ENCODE measurements at regions not wholly inside any gene's neighbourhood (a gene's known extent, or its start where the extent isn't known, plus 50 kb on each side); places are given as distances from the start of the nearest gene placed in this dataset.

- Histone ChIP-seq H3K27me3 (ENCODE audit: control insufficient read depth, insufficient read depth, low read length) (no peaks in the 10 kb centered on the region), H3K4me1 (ENCODE audit: control insufficient read depth, insufficient read depth, low read length) (no peaks in the 10 kb centered on the region; the same call in 1 of the 2 replicates), H3K4me3 (ENCODE audit: low read depth, low read length) (no peak overlapping the region)
These were observed 140.1 kb upstream of the LRFN2 start for GRCh38 chr6:40727271-40727670.

GRCh38 chr6:40726853-40727252, 139.7 kb upstream of the LRFN2 start:
- H3K36me3 ChIP-seq (ENCODE audit: control insufficient read depth, insufficient read depth, low read length): no peaks in the 10 kb centered on the region
- no peak overlapping the region for H3K9ac ChIP-seq (ENCODE audit: low read depth, low read length)
- peaks cover 2% of the 10 kb centered on the region; the same call in 1 of the 2 replicates for H3K4me1 ChIP-seq (ENCODE audit: control insufficient read depth, insufficient read depth, low read length)
- H3K9me3 ChIP-seq (ENCODE audit: control insufficient read depth, insufficient read depth, low read length): no peaks in the 10 kb centered on the region
- no peak overlapping the region for H3K27ac ChIP-seq (ENCODE audit: low read depth, low read length)
- no peaks in the 10 kb centered on the region for H3K27me3 ChIP-seq (ENCODE audit: control insufficient read depth, insufficient read depth, low read length)
- no peak overlapping the region for H3K4me3 ChIP-seq (ENCODE audit: low read depth, low read length)

More at GRCh38 chr6:40727271-40727670, 140.1 kb upstream of the LRFN2 start:
- H3K36me3 ChIP-seq (ENCODE audit: control insufficient read depth, insufficient read depth, low read length): no peaks in the 10 kb centered on the region
- no peak overlapping the region for H3K27ac ChIP-seq (ENCODE audit: low read depth, low read length)
- no peak overlapping the region for H3K9ac ChIP-seq (ENCODE audit: low read depth, low read length)
- no peaks in the 10 kb centered on the region for H3K9me3 ChIP-seq (ENCODE audit: control insufficient read depth, insufficient read depth, low read length)

GRCh38 chr6:40725390-40725789, 138.2 kb upstream of the LRFN2 start:
- peaks cover 7% of the 10 kb centered on the region for H3K4me1 ChIP-seq (ENCODE audit: control insufficient read depth, insufficient read depth, low read length)
- no peak overlapping the region for H3K9ac ChIP-seq (ENCODE audit: low read depth, low read length)
- no peak overlapping the region for H3K4me3 ChIP-seq (ENCODE audit: low read depth, low read length)
- no peaks in the 10 kb centered on the region for H3K36me3 ChIP-seq (ENCODE audit: control insufficient read depth, insufficient read depth, low read length)
- H3K9me3 ChIP-seq (ENCODE audit: control insufficient read depth, insufficient read depth, low read length): no peaks in the 10 kb centered on the region
- no peaks in the 10 kb centered on the region for H3K27me3 ChIP-seq (ENCODE audit: control insufficient read depth, insufficient read depth, low read length)
- no peak overlapping the region for H3K27ac ChIP-seq (ENCODE audit: low read depth, low read length)

- Histone ChIP-seq H3K4me1 (ENCODE audit: control insufficient read depth, insufficient read depth, low read length) (peaks cover 11% of the 10 kb centered on the region), H3K9me3 (ENCODE audit: control insufficient read depth, insufficient read depth, low read length) (no peaks in the 10 kb centered on the region), H3K9ac (ENCODE audit: low read depth, low read length) (no peak overlapping the region), H3K36me3 (ENCODE audit: control insufficient read depth, insufficient read depth, low read length) (no peaks in the 10 kb centered on the region), H3K4me3 (ENCODE audit: low read depth, low read length) (no peak overlapping the region), H3K27me3 (ENCODE audit: control insufficient read depth, insufficient read depth, low read length) (no peaks in the 10 kb centered on the region), H3K27ac (ENCODE audit: low read depth, low read length) (no peak overlapping the region)
These were observed 137.7 kb upstream of the LRFN2 start for GRCh38 chr6:40724886-40725285.

GRCh38 chr6:40723967-40724366, 136.8 kb upstream of the LRFN2 start:
- Histone ChIP-seq H3K27me3 (ENCODE audit: control insufficient read depth, insufficient read depth, low read length) (no peaks in the 10 kb centered on the region), H3K4me1 (ENCODE audit: control insufficient read depth, insufficient read depth, low read length) (peaks cover 18% of the 10 kb centered on the region), H3K9me3 (ENCODE audit: control insufficient read depth, insufficient read depth, low read length) (no peaks in the 10 kb centered on the region), H3K4me3 (ENCODE audit: low read depth, low read length) (no peak overlapping the region), H3K27ac (ENCODE audit: low read depth, low read length) (no peak overlapping the region), H3K9ac (ENCODE audit: low read depth, low read length) (no peak overlapping the region), H3K36me3 (ENCODE audit: control insufficient read depth, insufficient read depth, low read length) (no peaks in the 10 kb centered on the region)

- H3K4me1 ChIP-seq (ENCODE audit: control insufficient read depth, insufficient read depth, low read length): peaks cover 18% of the 10 kb centered on the region
- no peaks in the 10 kb centered on the region for H3K27me3 ChIP-seq (ENCODE audit: control insufficient read depth, insufficient read depth, low read length)
- H3K36me3 ChIP-seq (ENCODE audit: control insufficient read depth, insufficient read depth, low read length): no peaks in the 10 kb centered on the region
- no peak overlapping the region for H3K4me3 ChIP-seq (ENCODE audit: low read depth, low read length)
- H3K9me3 ChIP-seq (ENCODE audit: control insufficient read depth, insufficient read depth, low read length): no peaks in the 10 kb centered on the region
- H3K27ac ChIP-seq (ENCODE audit: low read depth, low read length): no peak overlapping the region
- no peak overlapping the region for H3K9ac ChIP-seq (ENCODE audit: low read depth, low read length)
These were observed 135.5 kb upstream of the LRFN2 start for GRCh38 chr6:40722553-40723258.

- Histone ChIP-seq H3K4me3 (ENCODE audit: low read depth, low read length) (no peak overlapping the region), H3K36me3 (ENCODE audit: control insufficient read depth, insufficient read depth, low read length) (no peaks in the 10 kb centered on the region), H3K9ac (ENCODE audit: low read depth, low read length) (no peak overlapping the region), H3K9me3 (ENCODE audit: control insufficient read depth, insufficient read depth, low read length) (no peaks in the 10 kb centered on the region), H3K27ac (ENCODE audit: low read depth, low read length) (no peak overlapping the region), H3K4me1 (ENCODE audit: control insufficient read depth, insufficient read depth, low read length) (peaks cover 18% of the 10 kb centered on the region), H3K27me3 (ENCODE audit: control insufficient read depth, insufficient read depth, low read length) (no peaks in the 10 kb centered on the region)
These were observed 134.9 kb upstream of the LRFN2 start for GRCh38 chr6:40722091-40722490.

GRCh38 chr6:40721271-40721952, 134.2 kb upstream of the LRFN2 start:
- Histone ChIP-seq H3K27me3 (ENCODE audit: control insufficient read depth, insufficient read depth, low read length) (no peaks in the 10 kb centered on the region), H3K9ac (ENCODE audit: low read depth, low read length) (no peak overlapping the region), H3K4me3 (ENCODE audit: low read depth, low read length) (no peak overlapping the region), H3K9me3 (ENCODE audit: control insufficient read depth, insufficient read depth, low read length) (no peaks in the 10 kb centered on the region), H3K4me1 (ENCODE audit: control insufficient read depth, insufficient read depth, low read length) (peaks cover 18% of the 10 kb centered on the region), H3K36me3 (ENCODE audit: control insufficient read depth, insufficient read depth, low read length) (no peaks in the 10 kb centered on the region), H3K27ac (ENCODE audit: low read depth, low read length) (no peak overlapping the region)

GRCh38 chr6:40720375-40720748, 133.2 kb upstream of the LRFN2 start:
- Histone ChIP-seq H3K9ac (ENCODE audit: low read depth, low read length) (no peak overlapping the region), H3K4me3 (ENCODE audit: low read depth, low read length) (no peak overlapping the region), H3K36me3 (ENCODE audit: control insufficient read depth, insufficient read depth, low read length) (no peaks in the 10 kb centered on the region), H3K9me3 (ENCODE audit: control insufficient read depth, insufficient read depth, low read length) (no peaks in the 10 kb centered on the region), H3K27ac (ENCODE audit: low read depth, low read length) (no peak overlapping the region), H3K4me1 (ENCODE audit: control insufficient read depth, insufficient read depth, low read length) (peaks cover 18% of the 10 kb centered on the region), H3K27me3 (ENCODE audit: control insufficient read depth, insufficient read depth, low read length) (no peaks in the 10 kb centered on the region)

GRCh38 chr6:40719671-40720374, 132.7 kb upstream of the LRFN2 start:
- H3K36me3 ChIP-seq (ENCODE audit: control insufficient read depth, insufficient read depth, low read length): no peaks in the 10 kb centered on the region
- H3K27ac ChIP-seq (ENCODE audit: low read depth, low read length): no peak overlapping the region
- H3K9me3 ChIP-seq (ENCODE audit: control insufficient read depth, insufficient read depth, low read length): no peaks in the 10 kb centered on the region
- no peaks in the 10 kb centered on the region for H3K27me3 ChIP-seq (ENCODE audit: control insufficient read depth, insufficient read depth, low read length)
- H3K4me1 ChIP-seq (ENCODE audit: control insufficient read depth, insufficient read depth, low read length): peaks cover 18% of the 10 kb centered on the region
- H3K4me3 ChIP-seq (ENCODE audit: low read depth, low read length): no peak overlapping the region
- no peak overlapping the region for H3K9ac ChIP-seq (ENCODE audit: low read depth, low read length)

- H3K9me3 ChIP-seq (ENCODE audit: control insufficient read depth, insufficient read depth, low read length): no peaks in the 10 kb centered on the region
- no peak overlapping the region for H3K9ac ChIP-seq (ENCODE audit: low read depth, low read length)
- no peak overlapping the region for H3K4me3 ChIP-seq (ENCODE audit: low read depth, low read length)
- H3K27ac ChIP-seq (ENCODE audit: low read depth, low read length): no peak overlapping the region
- H3K27me3 ChIP-seq (ENCODE audit: control insufficient read depth, insufficient read depth, low read length): no peaks in the 10 kb centered on the region
- peaks cover 18% of the 10 kb centered on the region for H3K4me1 ChIP-seq (ENCODE audit: control insufficient read depth, insufficient read depth, low read length)
- H3K36me3 ChIP-seq (ENCODE audit: control insufficient read depth, insufficient read depth, low read length): no peaks in the 10 kb centered on the region
These were observed 131.2 kb upstream of the LRFN2 start for GRCh38 chr6:40718401-40718800.
